Gastroesophageal sphincter (tissue), 4 donors: ENCODE measurements at regions not wholly inside any gene's neighbourhood (a gene's known extent, or its start where the extent isn't known, plus 50 kb on each side); places are given as distances from the start of the nearest gene placed in this dataset.

Experiments
- ATAC-seq: fragments of 150-250 bp; one replicate; pipeline ENCODE4 v1.9.1; 2016; ENCODE audit warnings: mild to moderate bottlenecking, moderate library complexity
- H3K27ac ChIP-seq, 4 donors: fragments of 200-600 bp; sonication (generic) in 3 of 4; 1 replicate in 3 of 4; 2 replicates in 1 of 4; pipeline ENCODE4 v1.5.1; 2016 to 2019
- H3K27me3 ChIP-seq: fragments of 200-600 bp; sonication (generic); one replicate; pipeline ENCODE4 v1.5.1; 2019
- H3K36me3 ChIP-seq, 2 donors: fragments of 200-600 bp; sonication (generic); one replicate each; pipeline ENCODE4 v1.5.1; 2019; ENCODE audit warnings: control low read depth in 1 of 2
- H3K4me1 ChIP-seq, 3 donors: fragments of 200-600 bp; sonication (generic); 1 replicate in 2 of 3; 2 replicates in 1 of 3; pipeline ENCODE4 v1.5.1; 2016 to 2019; ENCODE audit warnings: control low read depth in 2 of 3
- H3K4me3 ChIP-seq, 2 donors: fragments of 200-600 bp; sonication (generic); one replicate each; pipeline ENCODE4 v1.5.1; 2019; ENCODE audit warnings: mild to moderate bottlenecking in 1 of 2, moderate library complexity in 1 of 2
- H3K9me3 ChIP-seq, 3 donors: fragments of 200-600 bp; sonication (generic); one replicate each; pipeline ENCODE4 v1.5.1; 2017 to 2019; ENCODE audit warnings: control low read depth in 2 of 3
- EP300 ChIP-seq: sonication (generic); formaldehyde crosslinking; IDR thresholded peaks from one replicate; pipeline ENCODE4 v1.6.1; 2017; ENCODE audit warnings: antibody characterized with exemption, mild to moderate bottlenecking
- POLR2A ChIP-seq, 2 donors: fragments of 450-650 bp; IDR thresholded peaks; one replicate each; pipeline ENCODE4 v1.6.1; 2017; ENCODE audit warnings: antibody characterized with exemption in 2 of 2, mild to moderate bottlenecking in 2 of 2, moderate library complexity in 1 of 2
- POLR2AphosphoS5 ChIP-seq: sonication (generic); formaldehyde crosslinking; IDR thresholded peaks from one replicate; pipeline ENCODE4 v1.6.1; 2017; ENCODE audit warnings: antibody characterized with exemption
- WGBS, 2 donors: methylation state at CpG; one replicate each; pipeline ENCODE4 v1.1.5; 2018; ENCODE audit warnings: low coverage in 1 of 2; 5-methylcytosine and 5-hydroxymethylcytosine counted together
- small RNA-seq, 4 donors: library from RNA; depleted of rRNA; stranded (forward); fragments of <200 nt; gene quantifications; one replicate each; pipeline ENCODE3, GENCODE V24; 2016
- TF ChIP-seq, protein P1 (sequence below), 4 experiments: fragments of 200-600 bp in 2 of 4; fragments of 450-650 bp in 2 of 4; sonication (generic) in 1 of 4; IDR thresholded peaks; one replicate each; pipeline ENCODE4 v1.5.1; 2017 to 2019; ENCODE audit warnings: antibody characterized with exemption in 4 of 4, mild to moderate bottlenecking in 2 of 4, moderate library complexity in 2 of 4

GRCh38 chr10:126847666-126848065 lies 57.6 kb upstream of the DOCK1 start:
- ATAC-seq, result no peak

DNA sequence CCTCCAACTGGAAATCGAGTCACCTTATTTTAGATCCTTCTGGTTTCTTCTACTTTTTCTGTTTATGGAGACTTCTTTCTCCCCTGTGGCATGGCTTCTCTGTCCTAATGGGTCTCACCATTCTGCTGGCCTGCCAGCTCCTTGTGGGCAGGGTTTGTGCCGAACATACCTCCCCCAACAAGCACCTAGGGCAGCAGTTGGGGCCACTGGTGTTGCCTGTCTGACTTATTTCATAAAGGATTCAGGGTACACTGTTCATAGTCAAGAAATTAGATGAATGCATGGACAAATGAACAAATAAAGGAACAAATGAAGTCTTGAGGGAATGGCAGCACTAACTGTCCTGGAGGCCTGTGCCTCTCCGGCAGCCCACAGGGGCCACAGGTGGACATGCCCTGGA lies 55.6 kb upstream of the DOCK1 start:
- no peak overlapping the region for H3K4me3 ChIP-seq
- no peak for ATAC-seq
- H3K27me3 ChIP-seq, result no peaks in the 10 kb centered on the region
- H3K36me3 ChIP-seq, result no peaks in the 10 kb centered on the region
- WGBS, 2 donors, result 88 to 100% methylated on average over 1 to 3 of the region's 3 CpGs
- no peaks in the 10 kb centered on the region for H3K9me3 ChIP-seq
- no peak overlapping the region for H3K27ac ChIP-seq
- H3K4me1 ChIP-seq, result no peaks in the 10 kb centered on the region
- TF ChIP-seq EP300, result no peak
- no peak for TF ChIP-seq POLR2AphosphoS5
- TF ChIP-seq, protein P1, sequence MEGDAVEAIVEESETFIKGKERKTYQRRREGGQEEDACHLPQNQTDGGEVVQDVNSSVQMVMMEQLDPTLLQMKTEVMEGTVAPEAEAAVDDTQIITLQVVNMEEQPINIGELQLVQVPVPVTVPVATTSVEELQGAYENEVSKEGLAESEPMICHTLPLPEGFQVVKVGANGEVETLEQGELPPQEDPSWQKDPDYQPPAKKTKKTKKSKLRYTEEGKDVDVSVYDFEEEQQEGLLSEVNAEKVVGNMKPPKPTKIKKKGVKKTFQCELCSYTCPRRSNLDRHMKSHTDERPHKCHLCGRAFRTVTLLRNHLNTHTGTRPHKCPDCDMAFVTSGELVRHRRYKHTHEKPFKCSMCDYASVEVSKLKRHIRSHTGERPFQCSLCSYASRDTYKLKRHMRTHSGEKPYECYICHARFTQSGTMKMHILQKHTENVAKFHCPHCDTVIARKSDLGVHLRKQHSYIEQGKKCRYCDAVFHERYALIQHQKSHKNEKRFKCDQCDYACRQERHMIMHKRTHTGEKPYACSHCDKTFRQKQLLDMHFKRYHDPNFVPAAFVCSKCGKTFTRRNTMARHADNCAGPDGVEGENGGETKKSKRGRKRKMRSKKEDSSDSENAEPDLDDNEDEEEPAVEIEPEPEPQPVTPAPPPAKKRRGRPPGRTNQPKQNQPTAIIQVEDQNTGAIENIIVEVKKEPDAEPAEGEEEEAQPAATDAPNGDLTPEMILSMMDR (IDR thresholded peaks at IDR 0.05), result no peak
- no peak for TF ChIP-seq POLR2A (IDR thresholded peaks at IDR 0.05)

More at GRCh38 chr10:126847666-126848065, 57.6 kb upstream of the DOCK1 start:
- WGBS, 2 donors, result no CpG with 5 or more reads among the region's 7 CpGs
- Histone ChIP-seq H3K27ac (no peak overlapping the region), H3K4me3 (no peak overlapping the region), H3K27me3 (no peaks in the 10 kb centered on the region), H3K9me3 (no peaks in the 10 kb centered on the region), H3K4me1 (no peaks in the 10 kb centered on the region), H3K36me3 (no peaks in the 10 kb centered on the region)
- TF ChIP-seq POLR2A (IDR thresholded peaks at IDR 0.05) (no peak), POLR2AphosphoS5 (no peak), EP300 (no peak)
- TF ChIP-seq, protein P1 (IDR thresholded peaks at IDR 0.05), result no peak

DNA sequence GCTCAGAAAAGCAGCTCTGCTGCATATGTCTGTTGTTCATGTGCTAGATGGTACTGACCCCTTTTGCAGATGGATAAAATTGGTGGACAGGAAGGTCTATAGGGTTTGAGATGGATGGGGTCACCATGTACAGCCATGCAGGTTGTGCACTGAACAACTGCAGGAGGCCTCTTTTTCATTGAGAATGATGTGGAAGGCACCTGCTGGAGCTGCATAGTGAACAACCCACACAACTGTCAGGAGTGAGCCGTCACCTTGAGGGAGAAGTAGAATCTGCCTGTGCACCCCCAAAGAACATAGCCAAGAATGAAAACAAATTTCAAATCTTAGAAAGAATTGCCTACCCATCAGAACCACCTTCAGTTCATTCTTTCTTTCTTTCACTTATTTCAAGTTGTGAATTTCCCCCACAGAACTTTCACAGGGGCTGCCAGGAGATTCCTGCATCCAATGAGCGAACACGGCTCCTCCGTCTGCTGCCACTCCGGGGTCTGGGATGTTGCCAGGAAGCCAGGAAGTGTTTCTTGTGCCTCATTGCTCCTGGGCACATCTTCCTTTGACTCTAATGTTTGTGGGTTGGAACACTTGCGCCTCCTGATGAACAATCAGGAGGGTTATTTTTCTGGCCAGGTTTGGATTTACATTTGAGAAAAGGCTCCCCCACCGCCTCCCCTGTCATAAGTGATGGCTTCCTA lies 53.7 kb upstream of the DOCK1 start:
- Histone ChIP-seq H3K27me3 (no peaks in the 10 kb centered on the region), H3K4me1 (no peaks in the 10 kb centered on the region), H3K27ac (no peak overlapping the region), H3K36me3 (no peaks in the 10 kb centered on the region), H3K4me3 (no peak overlapping the region), H3K9me3 (peaks cover 0 to 5% (median 0%) of the 10 kb centered on the region in 3 donors)
- TF ChIP-seq, protein P1 (IDR thresholded peaks at IDR 0.05), result no peak
- TF ChIP-seq POLR2AphosphoS5, result no peak
- no peak for TF ChIP-seq POLR2A (IDR thresholded peaks at IDR 0.05)
- no peak for TF ChIP-seq EP300
- 66 to 83% methylated on average over 1 to 4 of the region's 7 CpGs for whole genome bisulfite sequencing, 2 donors
- ATAC-seq, result no peak

DNA sequence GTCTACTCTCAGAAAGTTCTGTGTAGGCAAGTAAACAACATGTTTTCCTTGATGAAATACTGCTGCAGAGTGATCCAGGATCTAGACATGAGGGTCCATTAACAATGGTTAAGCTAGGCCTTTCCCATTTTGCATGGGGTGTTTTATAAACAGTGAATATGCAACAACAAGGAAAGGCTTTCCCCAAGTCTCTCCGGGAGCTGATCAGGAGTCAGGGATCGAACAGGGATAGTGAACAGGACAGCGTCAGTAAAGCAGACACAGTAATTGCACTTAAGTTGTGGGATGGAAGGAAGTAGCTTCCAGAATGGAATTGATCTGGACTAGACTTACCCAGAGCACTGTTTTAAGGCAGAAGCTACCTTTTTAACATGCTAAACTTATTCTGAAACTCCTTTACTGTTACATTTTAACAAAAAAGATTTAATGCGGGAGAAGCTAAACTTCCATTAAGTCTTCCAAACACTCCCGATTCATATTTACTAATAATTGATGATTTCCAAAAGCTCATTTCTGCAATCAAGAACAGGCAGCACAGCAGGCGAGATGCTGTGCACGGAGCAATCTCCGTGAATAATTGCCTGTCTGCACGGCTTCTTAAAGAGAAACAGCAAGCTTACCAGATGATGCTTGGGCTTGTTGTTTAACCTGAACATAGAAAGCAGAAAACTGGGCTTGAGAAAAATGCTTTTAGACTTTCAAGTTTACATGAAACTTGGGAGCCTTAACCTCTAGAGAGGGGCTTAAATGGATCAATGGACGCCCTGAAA lies 50.3 kb upstream of the DOCK1 start:
- H3K27me3 ChIP-seq, result no peaks in the 10 kb centered on the region
- H3K36me3 ChIP-seq, result no peaks in the 10 kb centered on the region
- no peaks in the 10 kb centered on the region for H3K4me1 ChIP-seq
- ATAC-seq, result no peak
- no peak overlapping the region for H3K27ac ChIP-seq
- no peak for TF ChIP-seq EP300
- TF ChIP-seq, protein P1 (IDR thresholded peaks at IDR 0.05), result no peak
- TF ChIP-seq POLR2AphosphoS5, result no peak
- no peak for TF ChIP-seq POLR2A (IDR thresholded peaks at IDR 0.05)
- peaks cover 0 to 13% (median 0%) of the 10 kb centered on the region in 3 donors for H3K9me3 ChIP-seq
- 58 to 81% methylated on average over 6 to 9 of the region's 10 CpGs for WGBS, 2 donors
- no peak overlapping the region for H3K4me3 ChIP-seq

Small RNA genes in the stretch of these regions (small RNA-seq; reads per million reads assigned to genes)
- 0 reads per million in 4 donors for gene RF00271
